SK-N-SH (cell line): ENCODE measurements at regions not wholly inside any gene's neighbourhood (a gene's known extent, or its start where the extent isn't known, plus 50 kb on each side); places are given as distances from the start of the nearest gene placed in this dataset.

Experiments used
- CTCF ChIA-PET: fragments of 300-600, 350-600 bp; formaldehyde crosslinking; extraction: SDS; loops from one replicate; lab custom pipeline; 2021; lab: Yijun Ruan, JAX
- POLR2A ChIA-PET: fragments of 350-600 bp; sonication (Branson Sonifier 250); formaldehyde crosslinking; extraction: SDS; loops from one replicate; lab custom pipeline; 2020; ENCODE audit warnings: antibody characterized with exemption, inconsistent platforms; lab: Yijun Ruan, JAX
- DNase-seq: peaks from one replicate; pipeline ENCODE4 v3.0.0; 2012
- H2AFZ ChIP-seq: fragments of 200-600 bp; sonication (generic); 2 replicates; pipeline ENCODE4 v1.8.1; 2016; ENCODE audit warnings: antibody characterized with exemption, mild to moderate bottlenecking, low read depth
- H3F3A ChIP-seq: fragments of 200-600 bp; sonication (generic); replicated peaks from 2 replicates; pipeline ENCODE3; 2016; ENCODE audit warnings: antibody characterized with exemption, mild to moderate bottlenecking; ENCODE audit not compliant: insufficient read depth
- H3K27ac ChIP-seq, 2 experiments: fragments of 200-500 bp in 1 of 2; fragments of 200-600 bp in 1 of 2; sonication (Bioruptor generic) in 1 of 2; sonication (generic), shearing (Covaris generic) in 1 of 2; 2 replicates each; pipeline versions ENCODE4 v1.5.1 to v1.6.1; 2014 to 2016; ENCODE audit warnings: low read depth in 2 of 2, inconsistent platforms in 1 of 2, low read length in 1 of 2, mild to moderate bottlenecking in 1 of 2, mixed read lengths in 1 of 2
- H3K27me3 ChIP-seq: fragments of 200-600 bp; sonication (generic), shearing (Covaris generic); 2 replicates; pipeline ENCODE4 v1.6.1; 2016; ENCODE audit warnings: mixed run types; ENCODE audit not compliant: insufficient read depth
- H3K36me3 ChIP-seq, 2 experiments: fragments of 200-500 bp in 1 of 2; fragments of 200-600 bp in 1 of 2; sonication (Bioruptor generic) in 1 of 2; sonication (generic) in 1 of 2; replicated peaks in 1 of 2; 2 replicates each; pipeline versions ENCODE3 to v1.5.1; 2014 to 2016; ENCODE audit warnings: low read length in 1 of 2, mild to moderate bottlenecking in 1 of 2; ENCODE audit not compliant: insufficient read depth in 2 of 2, control insufficient read depth in 1 of 2
- H3K4me1 ChIP-seq, 2 experiments: fragments of 200-500 bp in 1 of 2; fragments of 200-600 bp in 1 of 2; sonication (Bioruptor generic) in 1 of 2; sonication (generic), shearing (Covaris generic) in 1 of 2; 2 replicates each; pipeline versions ENCODE4 v1.5.1 to v1.6.1; 2014 to 2016; ENCODE audit warnings: low read depth in 1 of 2, low read length in 1 of 2, mixed run types in 1 of 2; ENCODE audit not compliant: insufficient read depth in 2 of 2, control insufficient read depth in 1 of 2
- H3K4me2 ChIP-seq: fragments of 200-600 bp; sonication (generic), shearing (Covaris generic); 2 replicates; pipeline ENCODE4 v1.6.1; 2017; ENCODE audit warnings: mixed run types
- H3K4me3 ChIP-seq, 2 experiments: fragments of 200-500 bp in 1 of 2; fragments of 200-600 bp in 1 of 2; sonication (Bioruptor generic) in 1 of 2; sonication (generic), shearing (Covaris generic) in 1 of 2; 2 replicates each; pipeline versions ENCODE4 v1.5.1 to v1.8.1; 2014 to 2016; ENCODE audit warnings: low read depth in 2 of 2, inconsistent platforms in 1 of 2, low read length in 1 of 2, mild to moderate bottlenecking in 1 of 2, mixed read lengths in 1 of 2, moderate library complexity in 1 of 2
- H3K79me2 ChIP-seq: fragments of 200-600 bp; sonication (generic); 2 replicates; pipeline ENCODE4 v1.8.1; 2017; ENCODE audit warnings: mild to moderate bottlenecking; ENCODE audit not compliant: insufficient read depth
- H3K9ac ChIP-seq: fragments of 200-600 bp; sonication (generic); 2 replicates; pipeline ENCODE4 v1.6.1; 2017; ENCODE audit warnings: mixed run types
- H3K9me2 ChIP-seq: fragments of 200-600 bp; sonication (generic); 2 replicates; pipeline ENCODE4 v1.6.1; 2017; ENCODE audit warnings: mixed run types
- H3K9me3 ChIP-seq: fragments of 200-600 bp; sonication (generic); 2 replicates; pipeline ENCODE4 v1.6.1; 2017; ENCODE audit warnings: mixed run types, mild to moderate bottlenecking, moderate library complexity
- H4K20me1 ChIP-seq: fragments of 200-600 bp; sonication (generic); 2 replicates; pipeline ENCODE4 v1.6.1; 2017; ENCODE audit warnings: mild to moderate bottlenecking, mixed run types; ENCODE audit not compliant: insufficient read depth
- EZH2phosphoT487 ChIP-seq: fragments of 200-600 bp; sonication (generic); IDR thresholded peaks from 2 replicates; pipeline ENCODE4 v1.6.1; 2017; ENCODE audit warnings: low read depth, mixed run types, mild to moderate bottlenecking, antibody characterized with exemption, moderate library complexity, borderline replicate concordance
- FOXJ3 ChIP-seq: sonication (generic); formaldehyde crosslinking; IDR thresholded peaks from 2 replicates; pipeline ENCODE4 v1.5.1; 2020; ENCODE audit warnings: mild to moderate bottlenecking, missing genetic modification reagents
- FOXM1 ChIP-seq: IDR thresholded peaks from 2 replicates; pipeline ENCODE4 v1.4.0; 2012; ENCODE audit warnings: low read depth, mild to moderate bottlenecking
- GABPA ChIP-seq: IDR thresholded peaks from 2 replicates; pipeline ENCODE4 v1.4.0; 2012; ENCODE audit warnings: low read depth, mild to moderate bottlenecking
- GATA2 ChIP-seq: sonication (generic); formaldehyde crosslinking; IDR thresholded peaks from 2 replicates; pipeline ENCODE4 v1.5.0; 2020; ENCODE audit warnings: mild to moderate bottlenecking, missing genetic modification reagents
- JUND ChIP-seq: IDR thresholded peaks from 2 replicates; pipeline ENCODE4 v1.4.0; 2012
- RCOR1 ChIP-seq: fragments of 150-350 bp; IDR thresholded peaks from 2 replicates; pipeline ENCODE4 v1.6.1; 2017; ENCODE audit warnings: antibody characterized with exemption, low read length
- RFX5 ChIP-seq: IDR thresholded peaks from 2 replicates; pipeline ENCODE4 v1.6.1; 2012; ENCODE audit warnings: mild to moderate bottlenecking, improper control_type of control experiment, low read length
- SIN3A ChIP-seq: IDR thresholded peaks from 2 replicates; pipeline ENCODE4 v1.6.1; 2012; ENCODE audit warnings: low read depth, mild to moderate bottlenecking, low read length, moderate library complexity, borderline replicate concordance
- TEAD4 ChIP-seq: IDR thresholded peaks from 2 replicates; pipeline ENCODE4 v1.4.0; 2012; ENCODE audit warnings: mild to moderate bottlenecking, borderline replicate concordance; ENCODE audit not compliant: insufficient read depth
- WGBS: methylation state at CpG from one replicate; pipeline ENCODE4 v1.1.6; 2017; ENCODE audit warnings: low lambda C conversion rate; 5-methylcytosine and 5-hydroxymethylcytosine counted together
- TF ChIP-seq, protein P1 (sequence below): IDR thresholded peaks from 2 replicates; pipeline ENCODE4; 2012
- TF ChIP-seq, protein P2 (sequence below): fragments of 150-350 bp; IDR thresholded peaks from 2 replicates; pipeline ENCODE4 v1.6.1; 2016; ENCODE audit warnings: mild to moderate bottlenecking, low read depth, low read length
- TF ChIP-seq, protein P3 (sequence below): IDR thresholded peaks from 2 replicates; pipeline ENCODE4 v1.6.1; 2012; ENCODE audit warnings: mild to moderate bottlenecking, low read depth, low read length, moderate library complexity
- TF ChIP-seq, protein P4 (sequence below): IDR thresholded peaks from 2 replicates; pipeline ENCODE4 v1.4.0; 2012; ENCODE audit warnings: low read depth, borderline replicate concordance

DNA sequence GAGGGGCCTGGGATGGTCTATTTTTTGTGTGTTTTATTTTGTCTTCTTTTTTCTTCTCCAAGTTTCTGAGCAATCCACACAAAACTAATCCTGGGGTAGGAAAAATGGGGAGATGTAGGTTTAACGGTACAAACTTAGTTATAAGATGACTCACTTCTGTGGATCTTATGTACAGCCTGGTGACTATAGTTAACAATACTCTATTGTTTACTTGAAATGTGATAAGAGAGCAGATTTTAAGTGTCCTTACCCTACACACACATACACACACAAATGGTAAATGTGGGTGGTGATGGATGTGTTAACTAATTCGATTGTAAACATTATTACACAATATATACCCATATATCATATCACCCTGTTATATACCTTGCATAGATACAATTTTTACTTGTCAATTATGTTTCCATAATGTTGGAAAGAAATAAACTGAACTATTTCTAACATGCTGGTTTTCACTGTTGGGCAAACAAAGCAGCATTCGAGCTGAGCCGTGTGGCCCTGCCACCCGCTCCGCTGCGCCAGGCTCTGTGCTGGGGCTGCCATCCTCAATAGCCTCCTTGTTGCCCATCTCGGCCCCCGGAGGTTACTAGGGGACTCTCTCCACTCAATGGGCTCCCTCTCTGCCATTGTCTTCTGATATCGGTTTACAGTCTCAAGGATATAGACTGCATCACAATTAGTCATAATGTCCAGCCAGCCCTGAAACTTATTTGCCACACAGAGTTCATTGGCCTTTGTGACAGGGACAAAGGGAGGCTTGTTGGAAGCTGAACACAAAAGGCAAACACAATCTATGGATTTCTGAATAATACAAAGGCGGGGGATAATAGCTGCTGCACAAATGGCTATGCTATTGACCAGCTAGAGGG lies 380.3 kb upstream of the MAF start:
- no peaks in the 10 kb centered on the region for H3K4me1 ChIP-seq
- 55% methylated on average over 11 of the region's 11 CpGs for WGBS
- CTCF ChIA-PET: no interaction called here
- no peaks in the 10 kb centered on the region for H3F3A ChIP-seq
- no peak overlapping the region for H2AFZ ChIP-seq
- H3K4me2 ChIP-seq: no peak overlapping the region
- H3K36me3 ChIP-seq: no peaks in the 10 kb centered on the region
- no peaks in the 10 kb centered on the region for H3K27me3 ChIP-seq
- DNase-seq: no peak
- no peaks in the 10 kb centered on the region for H4K20me1 ChIP-seq
- POLR2A ChIA-PET: no interaction called here
- TF ChIP-seq RCOR1: no peak
- TF ChIP-seq GATA2 (CRISPR knock-in tag): no peak
- no peak for TF ChIP-seq EZH2phosphoT487
- no peak for TF ChIP-seq TEAD4
- TF ChIP-seq, protein P1, sequence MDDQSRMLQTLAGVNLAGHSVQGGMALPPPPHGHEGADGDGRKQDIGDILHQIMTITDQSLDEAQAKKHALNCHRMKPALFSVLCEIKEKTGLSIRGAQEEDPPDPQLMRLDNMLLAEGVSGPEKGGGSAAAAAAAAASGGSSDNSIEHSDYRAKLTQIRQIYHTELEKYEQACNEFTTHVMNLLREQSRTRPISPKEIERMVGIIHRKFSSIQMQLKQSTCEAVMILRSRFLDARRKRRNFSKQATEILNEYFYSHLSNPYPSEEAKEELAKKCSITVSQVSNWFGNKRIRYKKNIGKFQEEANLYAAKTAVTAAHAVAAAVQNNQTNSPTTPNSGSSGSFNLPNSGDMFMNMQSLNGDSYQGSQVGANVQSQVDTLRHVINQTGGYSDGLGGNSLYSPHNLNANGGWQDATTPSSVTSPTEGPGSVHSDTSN: no peak
- TF ChIP-seq, protein P2, sequence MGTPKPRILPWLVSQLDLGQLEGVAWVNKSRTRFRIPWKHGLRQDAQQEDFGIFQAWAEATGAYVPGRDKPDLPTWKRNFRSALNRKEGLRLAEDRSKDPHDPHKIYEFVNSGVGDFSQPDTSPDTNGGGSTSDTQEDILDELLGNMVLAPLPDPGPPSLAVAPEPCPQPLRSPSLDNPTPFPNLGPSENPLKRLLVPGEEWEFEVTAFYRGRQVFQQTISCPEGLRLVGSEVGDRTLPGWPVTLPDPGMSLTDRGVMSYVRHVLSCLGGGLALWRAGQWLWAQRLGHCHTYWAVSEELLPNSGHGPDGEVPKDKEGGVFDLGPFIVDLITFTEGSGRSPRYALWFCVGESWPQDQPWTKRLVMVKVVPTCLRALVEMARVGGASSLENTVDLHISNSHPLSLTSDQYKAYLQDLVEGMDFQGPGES: no peak
- no peak for TF ChIP-seq GABPA
- no peak for TF ChIP-seq FOXJ3 (CRISPR knock-in tag)
- no peak for TF ChIP-seq FOXM1
- TF ChIP-seq JUND: no peak
- TF ChIP-seq RFX5: no peak
- TF ChIP-seq, protein P3, sequence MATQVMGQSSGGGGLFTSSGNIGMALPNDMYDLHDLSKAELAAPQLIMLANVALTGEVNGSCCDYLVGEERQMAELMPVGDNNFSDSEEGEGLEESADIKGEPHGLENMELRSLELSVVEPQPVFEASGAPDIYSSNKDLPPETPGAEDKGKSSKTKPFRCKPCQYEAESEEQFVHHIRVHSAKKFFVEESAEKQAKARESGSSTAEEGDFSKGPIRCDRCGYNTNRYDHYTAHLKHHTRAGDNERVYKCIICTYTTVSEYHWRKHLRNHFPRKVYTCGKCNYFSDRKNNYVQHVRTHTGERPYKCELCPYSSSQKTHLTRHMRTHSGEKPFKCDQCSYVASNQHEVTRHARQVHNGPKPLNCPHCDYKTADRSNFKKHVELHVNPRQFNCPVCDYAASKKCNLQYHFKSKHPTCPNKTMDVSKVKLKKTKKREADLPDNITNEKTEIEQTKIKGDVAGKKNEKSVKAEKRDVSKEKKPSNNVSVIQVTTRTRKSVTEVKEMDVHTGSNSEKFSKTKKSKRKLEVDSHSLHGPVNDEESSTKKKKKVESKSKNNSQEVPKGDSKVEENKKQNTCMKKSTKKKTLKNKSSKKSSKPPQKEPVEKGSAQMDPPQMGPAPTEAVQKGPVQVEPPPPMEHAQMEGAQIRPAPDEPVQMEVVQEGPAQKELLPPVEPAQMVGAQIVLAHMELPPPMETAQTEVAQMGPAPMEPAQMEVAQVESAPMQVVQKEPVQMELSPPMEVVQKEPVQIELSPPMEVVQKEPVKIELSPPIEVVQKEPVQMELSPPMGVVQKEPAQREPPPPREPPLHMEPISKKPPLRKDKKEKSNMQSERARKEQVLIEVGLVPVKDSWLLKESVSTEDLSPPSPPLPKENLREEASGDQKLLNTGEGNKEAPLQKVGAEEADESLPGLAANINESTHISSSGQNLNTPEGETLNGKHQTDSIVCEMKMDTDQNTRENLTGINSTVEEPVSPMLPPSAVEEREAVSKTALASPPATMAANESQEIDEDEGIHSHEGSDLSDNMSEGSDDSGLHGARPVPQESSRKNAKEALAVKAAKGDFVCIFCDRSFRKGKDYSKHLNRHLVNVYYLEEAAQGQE: no peak
- TF ChIP-seq, protein P4, sequence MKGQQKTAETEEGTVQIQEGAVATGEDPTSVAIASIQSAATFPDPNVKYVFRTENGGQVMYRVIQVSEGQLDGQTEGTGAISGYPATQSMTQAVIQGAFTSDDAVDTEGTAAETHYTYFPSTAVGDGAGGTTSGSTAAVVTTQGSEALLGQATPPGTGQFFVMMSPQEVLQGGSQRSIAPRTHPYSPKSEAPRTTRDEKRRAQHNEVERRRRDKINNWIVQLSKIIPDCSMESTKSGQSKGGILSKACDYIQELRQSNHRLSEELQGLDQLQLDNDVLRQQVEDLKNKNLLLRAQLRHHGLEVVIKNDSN: no peak
- no peak for TF ChIP-seq SIN3A
- H3K9ac ChIP-seq: no peak overlapping the region
- H3K4me3 ChIP-seq: no peak overlapping the region
- H3K79me2 ChIP-seq: no peaks in the 10 kb centered on the region
- H3K9me2 ChIP-seq: no peaks in the 10 kb centered on the region; the same call in 1 of the 2 replicates
- no peak overlapping the region for H3K27ac ChIP-seq
- no peaks in the 10 kb centered on the region for H3K9me3 ChIP-seq
